Fibroblast of lung (primary cell): ENCODE measurements at regions not wholly inside any gene's neighbourhood (a gene's known extent, or its start where the extent isn't known, plus 50 kb on each side); places are given as distances from the start of the nearest gene placed in this dataset.

Experiments
- EZH2 ChIP-seq: IDR thresholded peaks from 2 replicates; pipeline ENCODE4 v1.5.1; 2012; ENCODE audit warnings: low read length, control low read depth, mild to moderate bottlenecking; ENCODE audit errors: missing control alignments
- TF ChIP-seq, protein P1 (sequence below), 2 donors: IDR thresholded peaks in 1 of 2; conservative IDR thresholded peaks in 1 of 2; 1 replicate in 1 of 2; 2 replicates in 1 of 2; pipeline ENCODE4 v1.5.1; 2011 to 2012; ENCODE audit warnings: low read length in 2 of 2, control low read depth in 1 of 2, inconsistent platforms in 1 of 2, low read depth in 1 of 2, mild to moderate bottlenecking in 1 of 2

DNA sequence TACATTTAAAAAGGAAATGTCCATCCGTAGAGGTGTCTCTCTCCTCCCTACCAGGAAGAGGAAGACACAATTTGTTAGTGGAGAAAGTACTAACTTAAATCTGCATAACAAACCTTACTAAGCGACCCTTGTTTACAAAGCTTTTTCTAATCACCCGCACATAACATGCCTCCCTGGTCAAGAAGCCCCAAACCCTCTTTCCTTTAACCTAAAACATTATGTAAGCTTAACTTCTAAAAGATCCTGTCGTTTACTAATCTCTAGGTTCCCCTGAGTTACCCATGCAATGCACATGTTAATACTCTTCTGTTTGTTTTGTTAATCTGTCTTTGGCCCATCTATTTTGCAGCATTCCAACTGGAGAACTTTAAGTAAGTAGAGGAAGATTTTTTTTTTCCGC lies 630.3 kb upstream of the NRXN1 start:
- TF ChIP-seq, protein P1, sequence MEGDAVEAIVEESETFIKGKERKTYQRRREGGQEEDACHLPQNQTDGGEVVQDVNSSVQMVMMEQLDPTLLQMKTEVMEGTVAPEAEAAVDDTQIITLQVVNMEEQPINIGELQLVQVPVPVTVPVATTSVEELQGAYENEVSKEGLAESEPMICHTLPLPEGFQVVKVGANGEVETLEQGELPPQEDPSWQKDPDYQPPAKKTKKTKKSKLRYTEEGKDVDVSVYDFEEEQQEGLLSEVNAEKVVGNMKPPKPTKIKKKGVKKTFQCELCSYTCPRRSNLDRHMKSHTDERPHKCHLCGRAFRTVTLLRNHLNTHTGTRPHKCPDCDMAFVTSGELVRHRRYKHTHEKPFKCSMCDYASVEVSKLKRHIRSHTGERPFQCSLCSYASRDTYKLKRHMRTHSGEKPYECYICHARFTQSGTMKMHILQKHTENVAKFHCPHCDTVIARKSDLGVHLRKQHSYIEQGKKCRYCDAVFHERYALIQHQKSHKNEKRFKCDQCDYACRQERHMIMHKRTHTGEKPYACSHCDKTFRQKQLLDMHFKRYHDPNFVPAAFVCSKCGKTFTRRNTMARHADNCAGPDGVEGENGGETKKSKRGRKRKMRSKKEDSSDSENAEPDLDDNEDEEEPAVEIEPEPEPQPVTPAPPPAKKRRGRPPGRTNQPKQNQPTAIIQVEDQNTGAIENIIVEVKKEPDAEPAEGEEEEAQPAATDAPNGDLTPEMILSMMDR (conservative IDR thresholded peaks at IDR 0.05 in 1 of 2, IDR thresholded peaks at IDR 0.05 in 1 of 2; ENCODE audit: low read depth in 1 of 2, low read length in 2 of 2), result no peak
- TF ChIP-seq EZH2, result no peak
